Hepatocyte (in vitro differentiated cells): ENCODE measurements at regions not wholly inside any gene's neighbourhood (a gene's known extent, or its start where the extent isn't known, plus 50 kb on each side); places are given as distances from the start of the nearest gene placed in this dataset.

ENCODE experiments used
- CTCF ChIP-seq: fragments of 200-600 bp; sonication (generic); IDR thresholded peaks from 2 replicates; pipeline ENCODE4 v1.5.1; 2016; ENCODE audit warnings: antibody characterized with exemption, mild to moderate bottlenecking; ENCODE audit not compliant: poor library complexity
- EZH2 ChIP-seq: fragments of 200-600 bp; sonication (generic); IDR thresholded peaks from 2 replicates; pipeline ENCODE4 v1.6.1; 2016; ENCODE audit warnings: antibody characterized with exemption, mild to moderate bottlenecking, borderline replicate concordance

- TF ChIP-seq CTCF, result no peak
- no peak for TF ChIP-seq EZH2
Measured at GRCh38 chr4:154029171-154029570, 240.3 kb upstream of the SFRP2 start.
